ENCODE measurements at regions not wholly inside any gene's neighbourhood (a gene's known extent, or its start where the extent isn't known, plus 50 kb on each side); places are given as distances from the start of the nearest gene placed in this dataset.

- TF ChIP-seq CTCF (conservative IDR thresholded peaks at IDR 0.05; ENCODE audit: low read depth in 2 of 2): no peak
- TF ChIP-seq NANOG (IDR thresholded peaks at IDR 0.05; ENCODE audit: borderline replicate concordance): no peak
- no peak for TF ChIP-seq ZNF114 (CRISPR knock-in tag; IDR thresholded peaks at IDR 0.05)
These were observed 591.1 kb downstream of the BRD1 start (continued) for GRCh38 chr22:49236541-49237075.

- Mint-ChIP-seq H3K4me3 (no peak overlapping the region), H3K27ac (no peak overlapping the region), H3K36me3 (ENCODE audit: low read depth) (no peaks in the 10 kb centered on the region), H3K4me1 (peaks cover 15% of the 10 kb centered on the region), H3K9me3 (no peaks in the 10 kb centered on the region), H3K27me3 (ENCODE audit: insufficient read depth, low read depth, poor library complexity) (peaks cover 15% of the 10 kb centered on the region)
- Histone ChIP-seq H3K4me2 (no peak overlapping the region), H3F3A (replicated peaks; ENCODE audit: low read depth) (no peaks in the 10 kb centered on the region), H2AFZ (no peak overlapping the region), H3K79me2 (replicated peaks; ENCODE audit: insufficient read depth) (no peaks in the 10 kb centered on the region), H3K4me3 (no peak overlapping the region), H3K4me1 (ENCODE audit: insufficient read depth) (no peaks in the 10 kb centered on the region), H3K36me3 (ENCODE audit: insufficient read depth) (no peaks in the 10 kb centered on the region), H4K20me1 (replicated peaks; ENCODE audit: insufficient read depth) (no peaks in the 10 kb centered on the region), H3K27ac (ENCODE audit: low read depth) (no peak overlapping the region), H3K9me2 (ENCODE audit: insufficient read depth) (no peaks in the 10 kb centered on the region), H3K27me3 (ENCODE audit: insufficient read depth) (no peaks in the 10 kb centered on the region)
- ATAC-seq: 0 out of 3 replicates have a peak, but pooled peaks have one; percentile 33
- DNase-seq (ENCODE audit: low spot score): no peak
- no peak for TF ChIP-seq ZNF114 (CRISPR knock-in tag; IDR thresholded peaks at IDR 0.05)
- TF ChIP-seq, protein P1, sequence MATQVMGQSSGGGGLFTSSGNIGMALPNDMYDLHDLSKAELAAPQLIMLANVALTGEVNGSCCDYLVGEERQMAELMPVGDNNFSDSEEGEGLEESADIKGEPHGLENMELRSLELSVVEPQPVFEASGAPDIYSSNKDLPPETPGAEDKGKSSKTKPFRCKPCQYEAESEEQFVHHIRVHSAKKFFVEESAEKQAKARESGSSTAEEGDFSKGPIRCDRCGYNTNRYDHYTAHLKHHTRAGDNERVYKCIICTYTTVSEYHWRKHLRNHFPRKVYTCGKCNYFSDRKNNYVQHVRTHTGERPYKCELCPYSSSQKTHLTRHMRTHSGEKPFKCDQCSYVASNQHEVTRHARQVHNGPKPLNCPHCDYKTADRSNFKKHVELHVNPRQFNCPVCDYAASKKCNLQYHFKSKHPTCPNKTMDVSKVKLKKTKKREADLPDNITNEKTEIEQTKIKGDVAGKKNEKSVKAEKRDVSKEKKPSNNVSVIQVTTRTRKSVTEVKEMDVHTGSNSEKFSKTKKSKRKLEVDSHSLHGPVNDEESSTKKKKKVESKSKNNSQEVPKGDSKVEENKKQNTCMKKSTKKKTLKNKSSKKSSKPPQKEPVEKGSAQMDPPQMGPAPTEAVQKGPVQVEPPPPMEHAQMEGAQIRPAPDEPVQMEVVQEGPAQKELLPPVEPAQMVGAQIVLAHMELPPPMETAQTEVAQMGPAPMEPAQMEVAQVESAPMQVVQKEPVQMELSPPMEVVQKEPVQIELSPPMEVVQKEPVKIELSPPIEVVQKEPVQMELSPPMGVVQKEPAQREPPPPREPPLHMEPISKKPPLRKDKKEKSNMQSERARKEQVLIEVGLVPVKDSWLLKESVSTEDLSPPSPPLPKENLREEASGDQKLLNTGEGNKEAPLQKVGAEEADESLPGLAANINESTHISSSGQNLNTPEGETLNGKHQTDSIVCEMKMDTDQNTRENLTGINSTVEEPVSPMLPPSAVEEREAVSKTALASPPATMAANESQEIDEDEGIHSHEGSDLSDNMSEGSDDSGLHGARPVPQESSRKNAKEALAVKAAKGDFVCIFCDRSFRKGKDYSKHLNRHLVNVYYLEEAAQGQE (IDR thresholded peaks at IDR 0.05; ENCODE audit: unreplicated experiment): no peak
- TF ChIP-seq, protein P2, sequence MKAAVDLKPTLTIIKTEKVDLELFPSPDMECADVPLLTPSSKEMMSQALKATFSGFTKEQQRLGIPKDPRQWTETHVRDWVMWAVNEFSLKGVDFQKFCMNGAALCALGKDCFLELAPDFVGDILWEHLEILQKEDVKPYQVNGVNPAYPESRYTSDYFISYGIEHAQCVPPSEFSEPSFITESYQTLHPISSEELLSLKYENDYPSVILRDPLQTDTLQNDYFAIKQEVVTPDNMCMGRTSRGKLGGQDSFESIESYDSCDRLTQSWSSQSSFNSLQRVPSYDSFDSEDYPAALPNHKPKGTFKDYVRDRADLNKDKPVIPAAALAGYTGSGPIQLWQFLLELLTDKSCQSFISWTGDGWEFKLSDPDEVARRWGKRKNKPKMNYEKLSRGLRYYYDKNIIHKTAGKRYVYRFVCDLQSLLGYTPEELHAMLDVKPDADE (IDR thresholded peaks at IDR 0.05): no peak
- TF ChIP-seq NANOG (IDR thresholded peaks at IDR 0.05; ENCODE audit: borderline replicate concordance): no peak
- no peak for TF ChIP-seq POLR2AphosphoS5 (IDR thresholded peaks at IDR 0.05; ENCODE audit: low read depth)
- TF ChIP-seq CTCF (conservative IDR thresholded peaks at IDR 0.05; ENCODE audit: low read depth in 2 of 2): no peak
- TF ChIP-seq CREB1 (CRISPR knock-in tag; IDR thresholded peaks at IDR 0.05; ENCODE audit: low read depth): no peak
- no peak for TF ChIP-seq ZNF331 (CRISPR knock-in tag; IDR thresholded peaks at IDR 0.05; ENCODE audit: low read depth)
- no peak for TF ChIP-seq EZH2 (IDR thresholded peaks at IDR 0.05; ENCODE audit: low read depth, unreplicated experiment)
- no peak for TF ChIP-seq JUNB (IDR thresholded peaks at IDR 0.05; ENCODE audit: unreplicated experiment)
These were observed 592.0 kb downstream of the BRD1 start for GRCh38 chr22:49235463-49236300.

Measured in GM23338 (cell line).